H1 (cell line): ENCODE measurements at regions not wholly inside any gene's neighbourhood (a gene's known extent, or its start where the extent isn't known, plus 50 kb on each side); places are given as distances from the start of the nearest gene placed in this dataset.

Experiments
- CEBPB ChIP-seq: IDR thresholded peaks from 2 replicates; pipeline ENCODE4 v1.6.1; 2012; ENCODE audit warnings: low read depth, low read length
- POLR2A ChIP-seq, 2 experiments: IDR thresholded peaks; 1 replicate in 1 of 2; 2 replicates in 1 of 2; pipeline ENCODE4 v1.6.1; 2011; ENCODE audit warnings: low read depth in 2 of 2, low read length in 2 of 2, mild to moderate bottlenecking in 2 of 2; ENCODE audit errors: control extremely low read depth in 1 of 2
- RAD21 ChIP-seq, 2 experiments: IDR thresholded peaks in 1 of 2; conservative IDR thresholded peaks in 1 of 2; 2 replicates each; pipeline ENCODE4 v1.6.1; 2011; ENCODE audit warnings: low read depth in 2 of 2, low read length in 2 of 2, improper control_type of control experiment in 1 of 2, inconsistent platforms in 1 of 2, mild to moderate bottlenecking in 1 of 2, moderate library complexity in 1 of 2
- SP2 ChIP-seq: IDR thresholded peaks from 2 replicates; pipeline ENCODE4 v1.6.1; 2012; ENCODE audit warnings: mild to moderate bottlenecking, low read length, inconsistent platforms
- SUZ12 ChIP-seq: fragments of 200-600 bp; sonication (generic); IDR thresholded peaks from 2 replicates; pipeline ENCODE4 v1.6.1; 2012; ENCODE audit warnings: mild to moderate bottlenecking, inconsistent platforms, low read length, moderate library complexity, mixed read lengths
- TF ChIP-seq, protein P1 (sequence below), 3 experiments: IDR thresholded peaks; 1 replicate in 2 of 3; 2 replicates in 1 of 3; pipeline versions ENCODE4 v1.5.1 to v1.6.1; 2011; ENCODE audit warnings: low read length in 3 of 3, mild to moderate bottlenecking in 3 of 3, inconsistent platforms in 2 of 3, low read depth in 1 of 3, moderate library complexity in 1 of 3; ENCODE audit not compliant: insufficient read depth in 1 of 3; ENCODE audit errors: control extremely low read depth in 1 of 3

DNA sequence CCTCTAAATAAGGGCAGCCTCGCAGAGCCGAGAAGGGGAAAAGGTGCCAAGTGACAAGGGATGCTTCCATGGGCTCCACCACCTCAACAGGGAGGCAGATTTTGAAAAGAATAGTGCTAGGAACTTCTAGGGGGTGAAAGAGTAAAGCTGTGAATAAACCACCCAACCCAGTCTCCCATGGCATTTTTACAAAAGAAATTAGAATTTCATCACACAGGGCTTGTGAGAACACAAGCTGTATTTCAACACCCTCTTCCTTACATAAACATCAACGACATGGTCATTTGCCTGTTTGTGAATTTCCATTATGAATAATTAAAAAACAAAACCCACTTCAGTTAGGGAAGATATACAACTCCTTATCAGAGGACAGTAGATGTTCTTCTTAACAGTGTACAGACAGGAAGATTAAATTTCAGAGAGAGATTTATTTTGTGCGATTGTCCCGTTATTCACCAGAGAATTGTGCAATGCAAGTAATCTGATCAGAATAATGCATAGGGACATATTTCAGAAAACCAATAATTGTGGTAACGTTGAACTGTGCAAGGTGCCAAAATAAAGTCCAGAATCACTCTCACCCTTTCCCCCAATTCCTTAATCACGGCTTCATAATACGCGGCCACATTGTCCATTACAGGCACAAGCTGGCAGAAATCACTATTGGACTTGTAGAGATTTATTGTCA, 207.8 kb upstream of the MGMT start:
- TF ChIP-seq SP2 (no peak), CEBPB (no peak), SUZ12 (no peak), POLR2A (IDR thresholded peaks at IDR 0.05; ENCODE audit: control extremely low read depth in 1 of 2, low read depth in 2 of 2, low read length in 2 of 2) (no peak), RAD21 (IDR thresholded peaks at IDR 0.05 in 1 of 2, conservative IDR thresholded peaks at IDR 0.05 in 1 of 2; ENCODE audit: low read depth in 2 of 2, low read length in 2 of 2) (no peak)
- TF ChIP-seq, protein P1, sequence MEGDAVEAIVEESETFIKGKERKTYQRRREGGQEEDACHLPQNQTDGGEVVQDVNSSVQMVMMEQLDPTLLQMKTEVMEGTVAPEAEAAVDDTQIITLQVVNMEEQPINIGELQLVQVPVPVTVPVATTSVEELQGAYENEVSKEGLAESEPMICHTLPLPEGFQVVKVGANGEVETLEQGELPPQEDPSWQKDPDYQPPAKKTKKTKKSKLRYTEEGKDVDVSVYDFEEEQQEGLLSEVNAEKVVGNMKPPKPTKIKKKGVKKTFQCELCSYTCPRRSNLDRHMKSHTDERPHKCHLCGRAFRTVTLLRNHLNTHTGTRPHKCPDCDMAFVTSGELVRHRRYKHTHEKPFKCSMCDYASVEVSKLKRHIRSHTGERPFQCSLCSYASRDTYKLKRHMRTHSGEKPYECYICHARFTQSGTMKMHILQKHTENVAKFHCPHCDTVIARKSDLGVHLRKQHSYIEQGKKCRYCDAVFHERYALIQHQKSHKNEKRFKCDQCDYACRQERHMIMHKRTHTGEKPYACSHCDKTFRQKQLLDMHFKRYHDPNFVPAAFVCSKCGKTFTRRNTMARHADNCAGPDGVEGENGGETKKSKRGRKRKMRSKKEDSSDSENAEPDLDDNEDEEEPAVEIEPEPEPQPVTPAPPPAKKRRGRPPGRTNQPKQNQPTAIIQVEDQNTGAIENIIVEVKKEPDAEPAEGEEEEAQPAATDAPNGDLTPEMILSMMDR (IDR thresholded peaks at IDR 0.05; ENCODE audit: control extremely low read depth in 1 of 3, insufficient read depth in 1 of 3, low read depth in 1 of 3, low read length in 3 of 3) = no peak
